HG03135 (cell line): ENCODE measurements at regions not wholly inside any gene's neighbourhood (a gene's known extent, or its start where the extent isn't known, plus 50 kb on each side); places are given as distances from the start of the nearest gene placed in this dataset.
"Not testable (repeated sequence)": the region's sequence is repeated elsewhere in the genome, so short reads cannot be mapped to it uniquely, and the experiment has no call there.

ENCODE experiments used
- ATAC-seq: cut with Tn5 transposase; IDR thresholded peaks from one replicate; pipeline ENCODE4 v1.9.1; 2021; ENCODE audit warnings: mild to moderate bottlenecking, moderate library complexity; ENCODE audit not compliant: unreplicated experiment

DNA sequence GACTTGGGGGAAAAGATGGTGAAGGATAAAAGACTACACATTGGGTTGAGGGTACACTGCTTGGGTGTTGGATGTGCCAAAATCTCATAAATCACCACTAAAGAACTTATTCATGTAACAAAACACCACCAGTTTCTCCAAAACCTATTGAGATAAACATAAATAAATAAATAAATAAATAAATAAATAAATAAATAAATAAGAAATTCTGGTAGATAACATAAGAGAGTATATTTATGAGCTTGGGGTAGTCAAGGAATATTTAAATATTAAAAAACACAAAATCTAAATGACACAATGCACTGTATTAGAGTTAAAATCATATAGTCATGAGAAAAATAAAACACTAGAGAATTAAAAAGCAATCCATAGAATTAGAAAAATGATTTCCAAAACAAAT lies 333.5 kb upstream of the NRG3 start:
- ATAC-seq, result no peak

DNA sequence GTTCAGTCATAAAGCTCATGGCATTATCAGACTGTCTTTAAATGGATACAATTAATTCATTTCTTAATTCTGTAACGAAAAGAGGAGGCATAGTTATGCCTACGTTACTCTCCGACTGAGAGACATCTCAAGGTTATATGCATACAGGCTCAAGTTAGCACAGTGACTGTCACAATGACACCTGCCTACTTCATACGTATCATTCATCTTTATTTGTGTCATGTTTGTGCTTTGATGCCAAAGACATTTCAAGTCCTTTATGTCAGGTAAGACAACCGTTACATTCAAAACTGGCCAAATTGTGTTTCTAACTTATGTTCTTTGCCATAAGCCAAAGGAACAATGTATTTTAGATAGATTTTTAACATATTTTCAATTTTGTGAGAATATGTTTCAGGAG lies 328.8 kb upstream of the NRG3 start:
- no peak for ATAC-seq

DNA sequence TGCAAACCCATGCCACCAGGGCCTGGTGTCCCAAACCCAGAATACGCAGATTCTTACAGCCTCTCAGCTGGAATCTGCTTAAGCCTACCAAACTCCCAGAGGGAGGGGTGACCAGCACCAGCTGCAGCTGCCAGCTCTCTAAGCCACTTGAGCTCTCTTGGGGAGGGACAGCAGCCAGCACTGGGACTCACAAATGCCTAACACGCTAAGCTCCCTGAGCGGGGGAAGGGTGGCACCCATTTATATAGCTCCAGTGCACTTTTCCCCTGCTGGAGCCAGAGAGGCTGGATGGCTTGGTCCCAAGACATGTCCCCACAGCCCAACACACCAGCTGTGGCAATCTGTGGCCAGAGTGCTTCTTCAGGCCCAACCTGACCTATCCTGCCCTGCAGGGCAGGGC lies 326.8 kb upstream of the NRG3 start:
- no peak for ATAC-seq

DNA sequence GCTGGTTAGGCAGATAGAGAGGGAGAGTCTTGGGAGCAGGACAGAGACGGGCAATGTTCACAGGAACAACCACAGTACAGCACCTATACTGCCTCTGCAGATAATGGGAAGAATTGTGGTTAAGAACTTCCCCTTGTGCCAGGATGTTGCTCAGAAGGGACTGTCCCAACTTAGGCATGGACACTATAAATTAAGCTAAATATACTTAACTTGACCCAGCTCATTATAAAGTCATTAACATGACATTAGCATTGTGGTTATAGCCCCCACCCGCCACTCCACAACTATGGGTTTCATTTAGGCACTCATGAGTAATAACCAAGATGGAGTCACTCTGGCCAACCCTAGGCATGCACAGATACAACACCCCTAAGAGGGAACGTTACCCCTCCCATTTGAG lies 310.9 kb upstream of the NRG3 start:
- no peak for ATAC-seq

DNA sequence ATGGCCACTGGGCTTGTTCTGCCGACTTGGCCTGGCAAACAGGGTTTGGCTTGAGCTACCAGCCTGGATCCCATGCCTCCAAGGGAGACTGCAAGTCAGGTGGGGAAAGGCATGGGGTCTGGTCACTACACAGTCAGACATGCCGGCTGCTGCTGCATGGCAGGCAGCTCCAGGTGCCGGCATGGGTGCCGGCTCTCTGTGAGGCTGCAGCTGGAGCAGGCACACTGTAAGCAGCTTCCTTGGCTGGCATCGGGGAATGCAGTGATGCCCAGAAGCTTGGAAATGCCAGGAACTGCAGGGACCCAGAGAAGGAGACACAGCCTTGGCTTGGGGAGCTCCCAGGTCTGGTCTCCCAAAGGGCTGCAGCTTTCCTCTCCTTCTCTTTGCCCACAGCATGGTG lies 305.5 kb upstream of the NRG3 start:
- ATAC-seq, result no peak

DNA sequence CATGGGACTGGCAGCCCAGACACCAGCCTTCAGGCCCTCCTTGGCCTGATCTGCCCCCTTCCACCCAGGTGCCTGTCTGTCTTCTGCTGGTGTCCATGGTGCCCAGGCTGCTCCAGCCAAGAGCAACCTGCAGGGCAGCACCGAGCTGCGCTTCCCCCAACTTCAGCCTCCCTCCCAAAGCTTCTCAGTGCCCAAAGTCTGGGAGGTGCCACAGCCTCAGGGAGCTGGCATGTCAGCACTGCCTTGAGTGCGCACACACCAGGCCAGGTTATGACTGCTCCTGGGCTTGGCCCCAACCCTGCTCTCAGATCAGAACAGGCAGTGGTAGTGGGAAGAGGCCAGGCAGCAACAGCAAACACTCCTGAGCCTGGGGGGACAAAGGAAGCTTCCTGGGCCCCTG lies 304.6 kb upstream of the NRG3 start:
- ATAC-seq, result no peak

DNA sequence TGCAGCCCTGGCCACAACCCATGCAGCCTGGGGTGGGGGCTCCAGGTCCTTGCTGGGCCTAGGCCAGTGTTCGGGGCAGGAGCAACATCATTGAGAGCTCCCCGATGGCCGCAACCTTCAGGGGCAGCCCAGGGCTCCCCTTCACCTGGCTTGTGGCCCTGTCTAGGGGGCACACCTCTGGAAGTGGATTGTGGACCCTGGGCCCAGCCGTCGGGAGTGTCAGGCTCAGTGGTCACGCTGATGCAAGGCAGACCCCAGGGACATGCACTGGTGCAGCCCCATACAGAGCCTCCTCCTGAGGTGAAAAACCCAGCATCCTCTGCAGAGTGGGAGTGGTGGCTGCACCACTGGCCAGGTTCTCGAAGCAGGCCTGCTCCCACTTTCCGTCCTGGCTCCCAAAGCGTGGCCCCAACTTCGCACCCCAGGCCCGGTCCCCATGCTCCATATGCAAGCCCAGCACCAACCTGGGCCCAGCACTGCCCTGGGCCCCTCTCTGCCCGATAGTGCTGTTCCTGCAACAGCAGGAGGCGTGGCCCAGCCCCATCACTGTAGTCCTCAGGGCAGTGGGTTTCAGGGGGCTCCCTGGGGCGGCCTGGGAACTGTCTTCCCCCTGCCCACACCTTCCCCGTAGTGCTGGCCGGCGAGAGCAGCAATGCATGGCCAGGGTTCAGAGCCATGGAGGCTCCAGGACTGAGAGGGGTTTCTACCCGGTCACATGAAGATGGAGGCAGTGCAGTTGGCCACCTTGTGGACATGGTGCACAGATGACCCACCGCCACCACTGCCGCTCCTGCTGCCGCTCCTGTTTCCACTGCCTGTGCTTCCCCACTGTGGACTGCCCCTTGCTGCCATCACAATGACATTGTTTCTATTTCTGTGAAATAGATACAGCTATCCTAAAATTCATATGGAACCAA lies 303.9 kb upstream of the NRG3 start:
- ATAC-seq, result no peak

DNA sequence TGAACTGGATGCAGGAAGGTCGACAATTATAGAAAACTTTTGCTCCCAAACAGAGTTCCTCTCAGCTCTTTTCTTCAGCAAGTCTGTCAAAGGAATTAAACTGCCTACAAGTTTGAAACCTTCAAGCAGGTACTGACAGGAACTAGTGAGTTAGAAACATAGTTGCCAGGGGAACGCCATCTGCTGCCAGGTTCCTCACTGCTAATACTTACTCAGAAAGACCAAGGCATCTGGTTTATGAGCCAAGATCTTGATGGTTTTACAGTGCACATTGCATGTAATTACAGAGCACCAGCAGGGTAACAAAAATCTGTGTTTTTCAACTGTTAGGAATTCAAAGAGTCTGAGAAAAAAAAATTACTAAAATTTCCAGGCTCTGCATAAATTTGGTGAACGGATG lies 300.0 kb upstream of the NRG3 start:
- ATAC-seq, result no peak

DNA sequence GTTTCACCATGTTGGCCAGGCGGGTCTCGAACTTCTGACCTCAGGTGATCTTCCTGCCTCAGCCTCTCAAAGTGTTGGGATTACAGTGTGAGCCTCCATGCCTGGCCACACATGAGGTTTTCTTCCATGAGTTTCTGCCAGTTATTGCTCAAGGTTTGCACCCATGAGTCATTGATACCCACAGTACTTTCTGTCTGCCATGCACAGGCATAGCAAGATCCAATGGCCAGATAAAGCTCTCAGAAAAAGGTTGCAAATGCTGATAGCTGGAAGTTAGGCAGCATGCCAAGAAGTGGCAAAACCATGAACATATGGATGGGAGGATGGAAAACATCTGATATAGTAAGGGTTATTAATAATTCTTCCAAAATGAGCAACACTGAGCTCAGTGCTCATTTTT lies 298.7 kb upstream of the NRG3 start:
- ATAC-seq, result no peak

DNA sequence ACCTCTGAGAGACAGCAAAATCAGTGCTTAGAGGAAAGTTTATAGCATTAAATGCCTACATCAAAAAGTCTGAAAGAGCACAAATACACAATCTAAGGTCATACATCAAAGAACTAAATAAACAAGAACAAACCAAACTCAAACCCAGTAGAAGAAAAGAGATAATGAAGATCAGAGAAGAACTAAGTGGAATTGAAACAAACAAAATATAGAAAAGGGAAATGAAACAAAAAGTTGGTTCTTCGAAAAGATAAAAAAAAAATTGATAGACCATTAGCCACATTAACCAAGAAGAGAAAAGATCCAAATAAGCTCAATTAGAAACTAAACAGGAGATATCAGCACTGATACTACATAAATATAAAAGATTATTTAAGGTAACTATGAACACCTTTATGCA lies 280.0 kb upstream of the NRG3 start:
- no peak for ATAC-seq

DNA sequence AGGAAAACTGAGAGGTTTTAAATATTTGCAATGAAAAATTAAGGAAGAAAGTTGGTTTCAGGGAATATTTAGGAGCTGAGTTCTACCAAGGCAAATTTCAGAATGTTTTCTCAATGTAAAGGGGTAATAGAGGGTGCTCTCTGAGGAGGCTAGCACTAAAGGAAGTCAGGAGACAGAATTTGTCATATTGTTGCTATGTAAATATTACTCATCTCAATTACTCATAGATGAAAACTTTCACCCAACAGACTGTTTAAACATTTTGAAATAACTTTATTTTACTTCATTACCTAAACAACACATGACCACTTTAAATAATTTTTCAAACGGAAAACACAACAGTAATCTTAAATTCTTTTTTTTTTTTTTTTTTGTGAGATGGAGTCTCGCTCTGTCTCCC lies 274.8 kb upstream of the NRG3 start:
- no peak for ATAC-seq

DNA sequence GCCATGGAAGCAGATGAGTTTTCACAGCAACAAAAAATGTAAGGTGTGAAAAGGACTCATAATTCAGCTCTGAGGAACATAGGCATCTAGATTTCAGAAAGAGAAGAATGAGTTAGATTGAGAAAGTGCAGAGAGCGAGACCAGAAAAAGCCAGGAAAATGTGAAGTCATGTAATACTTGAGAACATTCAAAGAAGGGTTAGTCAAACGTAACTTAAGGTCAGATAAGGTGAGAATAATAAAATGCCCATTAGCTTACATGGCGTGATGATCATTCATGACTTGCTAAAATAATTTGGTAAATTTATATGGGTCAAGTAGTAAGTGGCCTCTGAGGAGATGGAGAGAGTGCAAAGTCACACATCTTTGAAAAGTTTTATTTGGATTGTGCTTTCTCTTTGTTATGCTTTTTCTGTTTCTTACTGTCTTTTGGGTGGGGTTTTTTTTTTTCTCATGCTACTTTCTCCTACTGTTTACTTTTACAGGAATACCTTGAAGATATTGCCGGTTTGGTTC lies 271.8 kb upstream of the NRG3 start:
- ATAC-seq, result no peak

DNA sequence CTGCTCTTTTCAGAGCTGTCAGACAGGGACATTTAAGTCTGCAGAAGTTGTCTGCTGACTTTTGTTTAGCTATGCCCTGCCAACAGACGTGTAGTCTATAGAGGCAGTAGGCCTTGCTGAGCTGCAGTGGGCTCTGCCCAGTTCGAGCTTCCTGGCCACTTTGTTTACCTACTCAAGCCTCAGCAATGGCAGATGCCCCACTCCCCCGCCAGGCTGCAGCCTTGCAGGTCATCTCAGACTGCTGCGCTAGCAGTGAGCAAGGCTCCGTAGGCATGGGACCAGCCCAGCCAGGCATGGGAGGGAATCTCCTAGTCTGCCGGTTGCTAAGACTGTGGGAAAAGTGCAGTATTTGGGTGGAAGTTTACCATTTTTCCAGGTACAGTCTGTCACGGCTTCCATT lies 230.5 kb upstream of the NRG3 start:
- ATAC-seq, result not testable (repeated sequence)

DNA sequence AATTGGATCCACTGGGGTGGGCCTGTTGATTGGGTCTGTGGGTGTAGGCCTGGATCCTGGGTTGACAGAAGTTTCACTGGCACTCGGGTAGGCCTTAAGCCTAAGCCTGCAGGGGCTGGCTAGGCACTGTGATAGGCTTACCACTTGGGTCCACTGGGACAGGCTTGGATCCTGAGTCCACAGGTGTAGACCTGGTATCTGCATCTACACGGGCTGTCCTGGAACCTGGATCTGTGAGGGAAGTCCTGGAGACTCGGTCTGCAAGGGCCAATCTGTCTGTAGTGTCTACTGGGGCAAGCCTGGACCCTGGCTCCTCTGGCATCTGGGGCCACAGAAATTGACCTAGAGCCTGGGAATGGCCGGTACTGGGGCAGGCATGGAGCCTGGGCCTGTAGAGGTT lies 219.0 kb upstream of the NRG3 start:
- ATAC-seq, result no peak

DNA sequence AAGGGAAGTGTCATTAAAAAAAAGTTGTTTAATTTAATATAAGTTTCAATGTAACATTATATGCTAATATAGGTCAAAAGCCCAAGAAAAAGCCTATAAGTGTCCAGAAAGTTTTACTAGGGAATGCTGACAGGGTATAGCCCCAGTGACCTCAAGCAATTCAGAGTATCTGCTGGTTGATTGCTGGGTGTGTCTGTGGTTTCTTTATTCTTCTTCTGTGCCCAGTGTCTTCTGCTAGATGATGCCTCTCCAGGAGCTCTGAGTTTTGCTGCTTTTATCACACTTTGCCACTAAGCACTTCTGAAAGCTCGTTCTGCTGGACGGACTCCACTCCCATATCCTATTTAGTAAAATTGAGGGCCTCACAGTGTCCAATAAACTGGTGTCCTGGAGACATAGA lies 212.2 kb upstream of the NRG3 start:
- ATAC-seq, result no peak

DNA sequence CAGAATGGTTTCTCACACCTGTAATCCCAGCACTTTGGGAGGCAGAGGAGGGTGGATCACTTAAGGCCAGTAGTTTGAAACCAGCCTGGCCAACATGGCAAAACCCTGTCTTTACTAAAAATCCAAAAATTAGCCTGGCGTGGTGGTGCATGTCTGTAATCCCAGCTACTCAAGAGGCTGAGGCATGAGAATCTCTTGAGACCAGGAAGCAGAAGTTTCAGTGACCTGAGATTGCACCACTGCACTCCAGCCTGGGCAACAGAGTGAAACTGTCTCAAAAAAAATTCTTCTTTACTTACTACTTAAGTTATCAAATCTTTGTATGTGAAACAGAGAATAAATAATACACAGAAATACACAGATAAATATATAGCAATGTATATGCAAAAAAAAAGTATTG lies 210.2 kb upstream of the NRG3 start:
- ATAC-seq, result not testable (repeated sequence)

DNA sequence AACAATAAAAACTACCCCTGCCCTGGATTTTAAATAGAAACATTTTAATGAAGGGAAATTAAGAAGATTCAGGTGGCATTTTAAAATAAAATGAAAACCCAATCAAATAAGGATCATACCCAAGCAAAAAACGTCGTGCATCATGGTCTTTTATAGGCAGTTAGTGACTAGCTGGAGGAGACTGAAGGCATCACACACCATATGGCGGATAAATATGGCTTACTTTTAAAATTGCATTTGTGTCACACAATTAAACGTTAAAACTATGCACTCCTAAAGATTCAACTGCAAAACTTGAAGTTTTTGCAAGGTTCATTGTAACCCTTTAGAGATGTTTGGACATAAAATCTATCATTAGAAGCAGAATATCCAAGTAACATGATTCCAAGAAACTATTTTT lies 200.1 kb upstream of the NRG3 start:
- ATAC-seq, result no peak

DNA sequence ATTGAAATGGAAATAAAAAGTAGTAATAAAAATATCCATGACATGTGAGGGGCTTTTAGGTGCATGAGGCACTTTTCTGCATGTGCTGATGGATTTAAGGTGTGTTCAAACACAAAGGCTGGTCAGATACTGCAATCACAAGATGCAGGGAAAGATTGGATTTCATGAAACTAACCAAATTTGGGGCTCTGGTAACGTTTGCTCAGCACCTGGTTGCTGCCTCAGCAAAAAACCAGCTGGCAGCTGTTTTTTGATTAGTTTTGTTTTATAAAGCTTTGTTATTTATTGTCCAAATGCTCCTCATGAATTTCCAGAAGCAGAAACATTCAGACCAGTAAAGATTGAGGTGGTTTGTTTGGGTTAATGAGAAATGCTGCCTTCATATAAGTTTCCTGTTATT lies 195.7 kb upstream of the NRG3 start:
- ATAC-seq, result no peak

DNA sequence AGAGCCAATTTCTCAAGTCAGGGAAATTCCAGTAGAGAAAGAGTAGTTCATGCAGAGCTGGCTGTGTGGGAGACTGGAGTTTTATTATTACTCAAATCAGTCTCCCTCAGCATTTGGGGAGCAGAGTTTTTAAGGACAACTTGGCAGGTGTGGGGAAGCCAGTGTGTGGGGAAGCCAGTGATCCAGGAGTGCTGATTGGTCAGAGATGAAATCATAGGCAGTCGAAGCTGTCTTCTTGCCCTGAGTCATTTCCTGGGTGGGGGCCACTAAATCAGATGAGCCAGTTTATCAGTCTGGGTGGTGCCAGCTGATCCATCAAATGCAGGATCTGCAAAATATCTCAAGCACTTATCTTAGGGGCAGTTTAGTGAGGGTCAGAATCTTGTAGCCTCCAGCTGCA lies 194.6 kb upstream of the NRG3 start:
- ATAC-seq, result no peak

DNA sequence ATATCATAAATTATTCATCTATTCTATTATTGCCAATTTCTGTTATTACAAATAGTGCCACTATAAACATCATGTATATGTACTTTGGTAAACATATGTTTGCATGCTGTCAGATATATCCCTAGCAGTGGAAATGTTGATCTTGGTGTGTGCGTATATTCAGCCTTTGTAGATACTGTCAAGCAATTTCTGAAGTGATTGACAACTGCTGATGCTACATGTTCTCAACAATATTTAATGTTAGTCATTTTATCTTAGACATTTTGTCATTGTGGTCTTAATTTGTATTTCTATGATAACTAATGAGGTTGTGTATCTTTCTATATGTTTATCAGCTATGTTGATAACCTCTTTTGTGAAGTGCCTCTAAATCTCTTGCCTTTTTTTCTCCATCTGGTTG lies 186.5 kb upstream of the NRG3 start:
- no peak for ATAC-seq

DNA sequence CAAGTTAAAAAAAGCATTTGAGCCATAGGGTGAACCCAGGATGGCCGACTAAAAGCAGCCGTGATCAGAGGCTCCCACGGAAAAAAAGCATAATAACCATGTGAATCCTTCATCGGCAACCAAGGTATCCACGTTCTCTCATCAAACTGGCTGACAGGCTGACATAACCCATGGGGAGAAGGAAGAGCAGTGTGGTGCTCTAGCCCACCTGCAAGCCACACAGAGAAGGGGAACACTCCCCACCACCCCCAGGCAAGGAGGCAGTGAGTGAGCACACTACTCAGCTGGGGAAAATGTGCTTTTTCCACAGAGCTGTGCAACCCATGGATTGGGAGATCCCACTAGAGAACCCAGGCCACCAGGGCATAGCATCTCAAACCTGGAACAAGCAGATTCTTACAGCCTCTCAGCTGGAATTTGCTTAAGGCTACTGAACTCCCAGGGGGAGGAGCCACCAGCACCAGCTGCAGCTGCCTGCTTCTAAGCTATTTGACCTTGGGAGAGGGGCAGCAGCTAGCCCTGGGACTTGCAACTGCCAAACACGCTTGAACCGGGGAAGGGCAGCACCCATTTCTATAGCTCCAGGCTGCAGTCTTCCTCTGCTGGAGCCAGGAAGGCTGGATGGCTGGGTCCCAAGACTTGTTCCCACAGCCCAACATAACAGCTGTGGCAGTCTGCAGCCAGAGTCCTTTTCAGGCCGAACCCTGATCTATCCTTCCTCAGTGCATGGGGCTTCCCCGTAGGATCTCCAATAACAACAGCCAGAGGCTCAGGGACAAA lies 178.2 kb upstream of the NRG3 start:
- ATAC-seq, result no peak

DNA sequence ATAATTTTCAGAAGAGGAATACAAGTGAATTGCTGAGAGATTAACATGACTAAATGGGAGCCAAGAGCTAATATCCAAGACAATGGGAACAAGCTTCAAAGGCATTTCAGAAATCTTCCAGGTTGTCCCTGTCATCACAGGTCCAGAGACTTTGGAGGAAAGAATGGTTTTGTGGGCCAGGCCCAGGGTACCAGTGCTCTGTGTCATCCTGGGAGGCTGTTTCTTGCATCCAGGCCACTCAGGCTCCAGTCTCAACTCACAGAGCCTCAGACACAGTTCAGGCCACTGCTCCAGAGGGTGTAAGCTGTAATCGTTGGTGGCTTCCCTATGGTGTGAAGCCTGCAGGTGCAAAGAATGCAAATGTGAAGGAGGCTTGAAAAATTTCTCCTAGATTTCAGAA lies 170.4 kb upstream of the NRG3 start:
- ATAC-seq, result no peak
